HCT116 (cell line): ENCODE measurements at regions not wholly inside any gene's neighbourhood (a gene's known extent, or its start where the extent isn't known, plus 50 kb on each side); places are given as distances from the start of the nearest gene placed in this dataset.

ENCODE experiments used
- ATAC-seq: fragments of 200-7000 bp; cut with Tn5 transposase; 2 replicates; pipeline ENCODE4 v1.9.1; 2020; ENCODE audit warnings: mild to moderate bottlenecking, moderate library complexity
- BruUV-seq: library from RNA; stranded (reverse); fragments of 400-500 nt; replicated peaks from 2 replicates; lab custom pipeline; 2021; lab: Mats Ljungman, UMichigan
- CTCF ChIA-PET: fragments of 300-600 bp; sonication (Branson Sonifier 250); formaldehyde crosslinking; loops from one replicate; lab custom pipeline; 2021; ENCODE audit warnings: antibody characterized with exemption; lab: Charles Lee
- POLR2A ChIA-PET: fragments of 300-600, 350-600 bp; sonication (Branson Sonifier 250); formaldehyde crosslinking; loops from one replicate; lab custom pipeline; 2021; ENCODE audit warnings: antibody characterized with exemption; lab: Charles Lee
- RAD21 ChIA-PET, 2 experiments: fragments of 300-600 bp; sonication (Branson Sonifier 250); formaldehyde crosslinking; loops; one replicate each; lab custom pipeline; 2023; ENCODE audit warnings: low total read pairs in 2 of 2; ENCODE audit not compliant: uncharacterized antibody in 2 of 2, unreplicated experiment in 2 of 2, low non-redundant PET in 1 of 2; lab: Charles Lee
- DNase-seq: peaks from one replicate; pipeline ENCODE4 v3.0.0-alpha.2; 2010; ENCODE audit warnings: low read depth, low spot score
- H2AFZ ChIP-seq: fragments of 200-600 bp; shearing (Covaris generic), sonication (generic); 2 replicates; pipeline ENCODE4 v1.6.1; 2017; ENCODE audit warnings: low read depth, mixed run types, mixed read lengths, antibody characterized with exemption, low read length; ENCODE audit not compliant: poor library complexity, severe bottlenecking
- H3K27ac ChIP-seq: 2 replicates; pipeline ENCODE4 v1.5.1; 2012; ENCODE audit warnings: low read depth, low read length
- H3K27me3 ChIP-seq: fragments of 200-600 bp; sonication (generic); 2 replicates; pipeline ENCODE4 v1.6.1; 2016; ENCODE audit warnings: mixed run types, low read length, mixed read lengths; ENCODE audit not compliant: insufficient read depth
- H3K36me3 ChIP-seq, 2 experiments: fragments of 200-500 bp in 1 of 2; fragments of 200-600 bp in 1 of 2; sonication (Bioruptor generic) in 1 of 2; sonication (generic) in 1 of 2; 2 replicates each; pipeline versions ENCODE4 v1.5.1 to v1.6.1; 2014 to 2016; ENCODE audit warnings: low read length in 2 of 2, inconsistent platforms in 1 of 2, mixed read lengths in 1 of 2, mixed run types in 1 of 2; ENCODE audit not compliant: insufficient read depth in 2 of 2, control insufficient read depth in 1 of 2
- H3K4me1 ChIP-seq, 2 experiments: fragments of 200-600 bp in 1 of 2; sonication (generic) in 1 of 2; 2 replicates each; pipeline versions ENCODE4 v1.5.1 to v1.6.1; 2012 to 2017; ENCODE audit warnings: low read length in 2 of 2, inconsistent platforms in 1 of 2, mild to moderate bottlenecking in 1 of 2, mixed read lengths in 1 of 2, mixed run types in 1 of 2, moderate library complexity in 1 of 2; ENCODE audit not compliant: insufficient read depth in 2 of 2, control insufficient read depth in 1 of 2
- H3K4me2 ChIP-seq: fragments of 200-600 bp; sonication (generic); 2 replicates; pipeline ENCODE4 v1.6.1; 2017; ENCODE audit warnings: mixed run types, low read length, mixed read lengths
- H3K4me3 ChIP-seq, 2 experiments: fragments of 200-600 bp in 1 of 2; sonication (generic) in 1 of 2; replicated peaks in 1 of 2; 2 replicates each; pipeline ENCODE4 v1.5.1; 2011 to 2016; ENCODE audit warnings: low read length in 2 of 2, control low read depth in 1 of 2, low read depth in 1 of 2, mild to moderate bottlenecking in 1 of 2, mixed read lengths in 1 of 2, mixed run types in 1 of 2
- H3K79me2 ChIP-seq: fragments of 200-600 bp; sonication (generic); 2 replicates; pipeline ENCODE4 v1.6.1; 2017; ENCODE audit warnings: mild to moderate bottlenecking, mixed run types, low read length, moderate library complexity, mixed read lengths; ENCODE audit not compliant: insufficient read depth
- H3K9ac ChIP-seq: fragments of 200-600 bp; sonication (generic); 2 replicates; pipeline ENCODE4 v1.6.1; 2016; ENCODE audit warnings: low read length, mixed read lengths
- H3K9me2 ChIP-seq: fragments of 200-600 bp; sonication (generic), shearing (Covaris generic); 2 replicates; pipeline ENCODE4 v1.6.1; 2017; ENCODE audit warnings: mixed run types, mild to moderate bottlenecking, moderate library complexity; ENCODE audit not compliant: insufficient read depth
- H3K9me3 ChIP-seq, 2 experiments: fragments of 200-500 bp in 1 of 2; fragments of 200-600 bp in 1 of 2; sonication (Bioruptor generic) in 1 of 2; sonication (generic) in 1 of 2; 2 replicates each; pipeline ENCODE4 v1.6.1; 2014 to 2017; ENCODE audit warnings: low read length in 2 of 2, mixed read lengths in 2 of 2, inconsistent platforms in 1 of 2, low read depth in 1 of 2, mild to moderate bottlenecking in 1 of 2, mixed run types in 1 of 2, moderate library complexity in 1 of 2; ENCODE audit not compliant: control insufficient read depth in 1 of 2, insufficient read depth in 1 of 2
- H4K20me1 ChIP-seq: fragments of 200-600 bp; sonication (generic), shearing (Covaris generic); 2 replicates; pipeline ENCODE4 v1.6.1; 2017; ENCODE audit warnings: mixed run types, mild to moderate bottlenecking, moderate library complexity; ENCODE audit not compliant: insufficient read depth
- ATF3 ChIP-seq: IDR thresholded peaks from 2 replicates; pipeline ENCODE4 v1.6.1; 2012
- CBX3 ChIP-seq: IDR thresholded peaks from 2 replicates; pipeline ENCODE4 v1.6.1; 2012; ENCODE audit warnings: low read depth
- CEBPB ChIP-seq: IDR thresholded peaks from 2 replicates; pipeline ENCODE4 v1.6.1; 2012; ENCODE audit warnings: low read depth
- CTCF ChIP-seq, 3 experiments: fragments of 200-600 bp in 1 of 3; sonication (generic) in 1 of 3; IDR thresholded peaks in 2 of 3; conservative IDR thresholded peaks in 1 of 3; 2 replicates each; pipeline ENCODE4 v1.5.1; 2012 to 2017; ENCODE audit warnings: low read depth in 2 of 3, low read length in 2 of 3, antibody characterized with exemption in 1 of 3, borderline replicate concordance in 1 of 3, control low read depth in 1 of 3, mild to moderate bottlenecking in 1 of 3, mixed read lengths in 1 of 3, mixed run types in 1 of 3, moderate library complexity in 1 of 3; ENCODE audit not compliant: insufficient read depth in 1 of 3
- EGR1 ChIP-seq: IDR thresholded peaks from 2 replicates; pipeline ENCODE4 v1.6.1; 2012; ENCODE audit warnings: low read depth
- ELF1 ChIP-seq: IDR thresholded peaks from 2 replicates; pipeline ENCODE4 v1.6.1; 2012; ENCODE audit warnings: low read depth, borderline replicate concordance
- EZH2 ChIP-seq: fragments of 200-600 bp; sonication (generic); IDR thresholded peaks from 2 replicates; pipeline ENCODE4 v1.6.1; 2017; ENCODE audit warnings: antibody characterized with exemption, mixed run types
- EZH2phosphoT487 ChIP-seq: fragments of 200-600 bp; IDR thresholded peaks from 2 replicates; pipeline ENCODE4 v1.6.1; 2018; ENCODE audit warnings: antibody characterized with exemption, borderline replicate concordance
- JUND ChIP-seq: IDR thresholded peaks from 2 replicates; pipeline ENCODE4 v1.6.1; 2012
- POLR2A ChIP-seq: IDR thresholded peaks from 2 replicates; pipeline ENCODE4 v1.7.0; 2011; ENCODE audit warnings: borderline replicate concordance; ENCODE audit not compliant: insufficient read depth, insufficient read length; ENCODE audit errors: extremely low read depth
- SIN3A ChIP-seq: IDR thresholded peaks from 2 replicates; pipeline ENCODE4 v1.6.1; 2012; ENCODE audit warnings: low read depth
- SP1 ChIP-seq: IDR thresholded peaks from 2 replicates; pipeline ENCODE4 v1.6.1; 2012; ENCODE audit warnings: low read depth
- TCF7L2 ChIP-seq: IDR thresholded peaks from 2 replicates; pipeline ENCODE4 v1.7.0; 2011; ENCODE audit warnings: borderline replicate concordance, inconsistent platforms; ENCODE audit not compliant: insufficient read depth, insufficient read length; ENCODE audit errors: extremely low read depth
- YY1 ChIP-seq: IDR thresholded peaks from 2 replicates; pipeline ENCODE4 v1.6.1; 2011; ENCODE audit warnings: low read length, low read depth, moderate library complexity, mild to moderate bottlenecking; ENCODE audit not compliant: insufficient replicate concordance; ENCODE audit errors: extremely low read depth
- ZBTB33 ChIP-seq: IDR thresholded peaks from 2 replicates; pipeline ENCODE4 v1.6.1; 2011; ENCODE audit warnings: mild to moderate bottlenecking, low read length, moderate library complexity; ENCODE audit not compliant: insufficient replicate concordance; ENCODE audit errors: extremely low read depth
- ZFX ChIP-seq: fragments of 450-650 bp; IDR thresholded peaks from 2 replicates; pipeline ENCODE4 v1.6.1; 2017
- ZNF274 ChIP-seq: fragments of 200-500 bp; sonication (Bioruptor generic); IDR thresholded peaks from 2 replicates; pipeline ENCODE4 v1.6.1; 2014; ENCODE audit warnings: mild to moderate bottlenecking, low read depth, low read length, inconsistent platforms
- intact Hi-C: fragments of 100-400 bp; cut with micrococcal nuclease; formaldehyde crosslinking; loops from 2 replicates; pipeline ENCODE4 v1.10.0; 2022

- DNase-seq (no peak), ATAC-seq (no peak)
- no peak for TF ChIP-seq YY1
- TF ChIP-seq CBX3, result no peak
- TF ChIP-seq ZBTB33, result no peak
- no peak for TF ChIP-seq SP1
- TF ChIP-seq ZFX, result no peak
- no peak for TF ChIP-seq POLR2A
- TF ChIP-seq EGR1, result no peak
- TF ChIP-seq CEBPB, result no peak
- no peak for TF ChIP-seq ELF1
- TF ChIP-seq EZH2phosphoT487, result no peak
- no peak for TF ChIP-seq JUND
- Histone ChIP-seq H2AFZ (no peak overlapping the region), H3K27me3 (no peaks in the 10 kb centered on the region), H3K4me3 (no peak overlapping the region), H3K4me1 (no peaks in the 10 kb centered on the region), H3K27ac (no peak overlapping the region), H3K9ac (no peak overlapping the region), H3K9me3 (no peaks in the 10 kb centered on the region), H4K20me1 (no peaks in the 10 kb centered on the region), H3K4me2 (no peak overlapping the region), H3K36me3 (no peaks in the 10 kb centered on the region), H3K79me2 (no peaks in the 10 kb centered on the region), H3K9me2 (no peaks in the 10 kb centered on the region)
- intact Hi-C loops, result no loop called here
- POLR2A ChIA-PET, result no interaction called here
- CTCF ChIA-PET, result no interaction called here
- RAD21 ChIA-PET, result no interaction called here
- BruUV-seq, result no TSS peak
Observed at GRCh38 chr5:62942384-62942783, 363.8 kb downstream of the LRRC70 start.

GRCh38 chr5:62938927-62939326, 360.3 kb downstream of the LRRC70 start:
- Histone ChIP-seq H3K9ac (no peak overlapping the region), H4K20me1 (no peaks in the 10 kb centered on the region), H3K27ac (no peak overlapping the region), H2AFZ (no peak overlapping the region), H3K4me1 (no peaks in the 10 kb centered on the region), H3K9me3 (no peaks in the 10 kb centered on the region), H3K36me3 (no peaks in the 10 kb centered on the region), H3K27me3 (no peaks in the 10 kb centered on the region), H3K4me2 (no peak overlapping the region), H3K79me2 (no peaks in the 10 kb centered on the region), H3K9me2 (no peaks in the 10 kb centered on the region), H3K4me3 (no peak overlapping the region)
- ATAC-seq (no peak), DNase-seq (no peak)
- intact Hi-C loops, result no loop called here
- no peak for TF ChIP-seq TCF7L2
- TF ChIP-seq SIN3A, result no peak
- TF ChIP-seq ATF3, result no peak
- TF ChIP-seq YY1, result no peak
- no peak for TF ChIP-seq CTCF (IDR thresholded peaks at IDR 0.05 in 2 of 3, conservative IDR thresholded peaks at IDR 0.05 in 1 of 3; ENCODE audit: borderline replicate concordance in 1 of 3, insufficient read depth in 1 of 3, low read depth in 2 of 3, low read length in 2 of 3)
- TF ChIP-seq POLR2A, result no peak
- no peak for TF ChIP-seq EZH2
- TF ChIP-seq ELF1, result no peak
- no peak for TF ChIP-seq ZNF274
- TF ChIP-seq JUND, result no peak
- no TSS peak for BruUV-seq
- POLR2A ChIA-PET, result no interaction called here
- RAD21 ChIA-PET, result no interaction called here
- CTCF ChIA-PET, result no interaction called here
